OCI-LY7 (cell line): ENCODE measurements at regions not wholly inside any gene's neighbourhood (a gene's known extent, or its start where the extent isn't known, plus 50 kb on each side); places are given as distances from the start of the nearest gene placed in this dataset.

Source experiments
- BruUV-seq: library from RNA; stranded (reverse); fragments of 400-500 nt; replicated peaks from 2 replicates; lab custom pipeline; 2021; lab: Mats Ljungman, UMichigan
- CTCF ChIA-PET: fragments of 300-600 bp; sonication (Branson Sonifier 250); formaldehyde crosslinking; loops from one replicate; lab custom pipeline; 2022; ENCODE audit warnings: antibody characterized with exemption; ENCODE audit not compliant: unreplicated experiment; lab: Charles Lee
- POLR2A ChIA-PET: fragments of 300-600 bp; sonication (Branson Sonifier 250); formaldehyde crosslinking; loops from one replicate; lab custom pipeline; 2022; ENCODE audit warnings: antibody characterized with exemption; lab: Charles Lee
- DNase-seq: peaks from one replicate; pipeline ENCODE4 v3.0.0-alpha.2; 2015; ENCODE audit warnings: low spot score
- H2AFZ ChIP-seq: fragments of 200-600 bp; sonication (generic), shearing (Covaris generic); 2 replicates; pipeline ENCODE4 v1.6.1; 2014; ENCODE audit warnings: mild to moderate bottlenecking, antibody characterized with exemption, low read length, moderate library complexity
- H3K27ac ChIP-seq: fragments of 200-600 bp; sonication (generic); 2 replicates; pipeline ENCODE4 v1.5.1; 2014; ENCODE audit warnings: mixed run types, low read depth, mild to moderate bottlenecking, moderate library complexity, low read length, inconsistent platforms; ENCODE audit not compliant: poor library complexity, severe bottlenecking
- H3K36me3 ChIP-seq: fragments of 200-600 bp; sonication (generic); 2 replicates; pipeline ENCODE4 v1.6.1; 2014; ENCODE audit warnings: mild to moderate bottlenecking, antibody characterized with exemption, low read length, moderate library complexity, mixed read lengths; ENCODE audit not compliant: insufficient read depth
- H3K4me1 ChIP-seq: fragments of 200-600 bp; sonication (generic); 2 replicates; pipeline ENCODE4 v1.5.1; 2014; ENCODE audit warnings: mild to moderate bottlenecking, low read length; ENCODE audit not compliant: insufficient read depth, poor library complexity, severe bottlenecking
- H3K4me2 ChIP-seq: fragments of 200-600 bp; sonication (generic); 2 replicates; pipeline ENCODE4 v1.6.1; 2014; ENCODE audit warnings: mild to moderate bottlenecking, low read length
- H3K4me3 ChIP-seq: fragments of 200-600 bp; sonication (generic); 2 replicates; pipeline ENCODE4 v1.5.1; 2014; ENCODE audit warnings: mild to moderate bottlenecking, low read depth, low read length; ENCODE audit not compliant: poor library complexity, severe bottlenecking
- H3K79me2 ChIP-seq: fragments of 200-600 bp; sonication (generic); 2 replicates; pipeline ENCODE4 v1.6.1; 2016; ENCODE audit warnings: low read depth, mild to moderate bottlenecking, low read length, moderate library complexity, mixed read lengths; ENCODE audit not compliant: insufficient read depth
- H3K9me2 ChIP-seq: fragments of 200-600 bp; sonication (generic); 2 replicates; pipeline ENCODE4 v1.6.1; 2016; ENCODE audit warnings: mild to moderate bottlenecking, low read length, mixed read lengths; ENCODE audit not compliant: insufficient read depth
- H3K9me3 ChIP-seq: fragments of 200-600 bp; sonication (generic); 2 replicates; pipeline ENCODE4 v1.6.1; 2014; ENCODE audit warnings: mild to moderate bottlenecking, mixed run types, low read length, mixed read lengths
- H4K20me1 ChIP-seq: fragments of 200-600 bp; sonication (generic); 2 replicates; pipeline ENCODE4 v1.6.1; 2014; ENCODE audit warnings: mild to moderate bottlenecking, antibody characterized with exemption, low read length, moderate library complexity, mixed read lengths; ENCODE audit not compliant: insufficient read depth
- EZH2phosphoT487 ChIP-seq: fragments of 200-600 bp; sonication (generic); IDR thresholded peaks from 2 replicates; pipeline ENCODE4 v1.6.1; 2018; ENCODE audit warnings: low read depth, borderline replicate concordance, mild to moderate bottlenecking, mixed run types, antibody characterized with exemption, low read length, moderate library complexity, mixed read lengths
- intact Hi-C: fragments of 100-400 bp; cut with micrococcal nuclease; formaldehyde crosslinking; loops from one replicate; pipeline ENCODE4 v1.10.0; 2022; ENCODE audit not compliant: unreplicated experiment
- TF ChIP-seq, protein P1 (sequence below): fragments of 200-600 bp; sonication (generic); conservative IDR thresholded peaks from 2 replicates; pipeline ENCODE4 v1.5.1; 2014; ENCODE audit warnings: mild to moderate bottlenecking, antibody characterized with exemption, low read length, moderate library complexity, mixed read lengths

DNA sequence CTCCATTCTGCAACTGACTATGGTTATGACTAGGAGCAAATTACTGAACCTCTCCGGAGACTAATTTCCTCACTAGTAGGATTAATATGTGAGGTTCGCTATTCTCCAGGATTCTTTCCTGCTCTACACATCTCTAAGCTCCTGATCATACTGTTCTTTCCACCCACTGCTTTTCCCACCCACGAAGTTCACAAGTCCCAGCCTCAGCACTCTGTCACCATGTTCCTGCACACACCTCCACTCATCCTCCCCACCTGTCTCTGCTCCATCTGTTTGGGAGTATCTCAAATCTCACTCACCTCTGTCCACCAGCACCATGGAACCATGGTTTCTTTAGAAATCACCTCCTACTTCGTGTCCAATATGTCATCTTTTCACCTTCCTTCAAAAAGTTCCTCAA, 185.3 kb downstream of the LRATD1 start:
- H4K20me1 ChIP-seq: no peaks in the 10 kb centered on the region
- no peaks in the 10 kb centered on the region for H3K4me1 ChIP-seq
- no peaks in the 10 kb centered on the region for H3K9me2 ChIP-seq
- POLR2A ChIA-PET: interaction anchor here (0.7 kb wide), 1 partner anchor 173 kb away, joined by 3 read pairs; no protein-coding TSS in a partner anchor
- H3K4me2 ChIP-seq: no peak overlapping the region
- no TSS peak for BruUV-seq
- no peaks in the 10 kb centered on the region for H3K9me3 ChIP-seq
- no peak overlapping the region for H2AFZ ChIP-seq
- H3K4me3 ChIP-seq: no peak overlapping the region
- TF ChIP-seq EZH2phosphoT487: no peak
- TF ChIP-seq, protein P1, sequence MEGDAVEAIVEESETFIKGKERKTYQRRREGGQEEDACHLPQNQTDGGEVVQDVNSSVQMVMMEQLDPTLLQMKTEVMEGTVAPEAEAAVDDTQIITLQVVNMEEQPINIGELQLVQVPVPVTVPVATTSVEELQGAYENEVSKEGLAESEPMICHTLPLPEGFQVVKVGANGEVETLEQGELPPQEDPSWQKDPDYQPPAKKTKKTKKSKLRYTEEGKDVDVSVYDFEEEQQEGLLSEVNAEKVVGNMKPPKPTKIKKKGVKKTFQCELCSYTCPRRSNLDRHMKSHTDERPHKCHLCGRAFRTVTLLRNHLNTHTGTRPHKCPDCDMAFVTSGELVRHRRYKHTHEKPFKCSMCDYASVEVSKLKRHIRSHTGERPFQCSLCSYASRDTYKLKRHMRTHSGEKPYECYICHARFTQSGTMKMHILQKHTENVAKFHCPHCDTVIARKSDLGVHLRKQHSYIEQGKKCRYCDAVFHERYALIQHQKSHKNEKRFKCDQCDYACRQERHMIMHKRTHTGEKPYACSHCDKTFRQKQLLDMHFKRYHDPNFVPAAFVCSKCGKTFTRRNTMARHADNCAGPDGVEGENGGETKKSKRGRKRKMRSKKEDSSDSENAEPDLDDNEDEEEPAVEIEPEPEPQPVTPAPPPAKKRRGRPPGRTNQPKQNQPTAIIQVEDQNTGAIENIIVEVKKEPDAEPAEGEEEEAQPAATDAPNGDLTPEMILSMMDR: no peak
- intact Hi-C loops: no loop called here
- no peaks in the 10 kb centered on the region for H3K36me3 ChIP-seq
- H3K27ac ChIP-seq: no peak overlapping the region
- no peak for DNase-seq
- H3K79me2 ChIP-seq: no peaks in the 10 kb centered on the region
- CTCF ChIA-PET: no interaction called here

DNA sequence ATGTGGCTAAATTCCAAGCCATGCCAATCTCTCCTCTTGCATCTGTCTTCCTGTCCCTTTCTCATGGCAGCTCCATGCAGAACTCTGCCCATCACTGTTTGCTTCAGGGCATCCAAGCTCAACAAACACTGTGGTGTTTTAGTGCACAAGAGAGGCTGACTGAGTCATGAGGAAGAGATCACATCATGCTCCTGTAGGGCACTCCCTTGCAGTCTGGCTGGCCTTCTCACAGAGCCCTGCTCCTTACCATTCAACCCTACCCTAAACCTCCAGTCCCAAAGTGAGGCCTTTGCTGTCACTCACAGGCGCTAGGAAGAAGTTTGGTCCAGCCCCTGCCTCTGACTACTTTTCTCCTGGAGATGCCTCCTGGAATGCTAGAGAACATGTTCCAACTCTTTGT, 194.0 kb downstream of the LRATD1 start:
- H3K4me2 ChIP-seq: no peak overlapping the region
- H3K79me2 ChIP-seq: no peaks in the 10 kb centered on the region
- no peak overlapping the region for H3K4me3 ChIP-seq
- H2AFZ ChIP-seq: no peak overlapping the region
- intact Hi-C loops: no loop called here
- TF ChIP-seq EZH2phosphoT487: no peak
- TF ChIP-seq, protein P1: no peak
- no peaks in the 10 kb centered on the region for H3K9me2 ChIP-seq
- H3K27ac ChIP-seq: no peak overlapping the region
- no peaks in the 10 kb centered on the region for H4K20me1 ChIP-seq
- no peak for DNase-seq
- no peaks in the 10 kb centered on the region for H3K36me3 ChIP-seq
- POLR2A ChIA-PET: interaction anchor here (0.6 to 0.7 kb wide), 3 partner anchors 13 to 806 kb away, joined by 3 to 5 read pairs (median 3); no protein-coding TSS in a partner anchor
- H3K9me3 ChIP-seq: no peaks in the 10 kb centered on the region
- BruUV-seq: no TSS peak
- H3K4me1 ChIP-seq: no peaks in the 10 kb centered on the region
- CTCF ChIA-PET: no interaction called here

DNA sequence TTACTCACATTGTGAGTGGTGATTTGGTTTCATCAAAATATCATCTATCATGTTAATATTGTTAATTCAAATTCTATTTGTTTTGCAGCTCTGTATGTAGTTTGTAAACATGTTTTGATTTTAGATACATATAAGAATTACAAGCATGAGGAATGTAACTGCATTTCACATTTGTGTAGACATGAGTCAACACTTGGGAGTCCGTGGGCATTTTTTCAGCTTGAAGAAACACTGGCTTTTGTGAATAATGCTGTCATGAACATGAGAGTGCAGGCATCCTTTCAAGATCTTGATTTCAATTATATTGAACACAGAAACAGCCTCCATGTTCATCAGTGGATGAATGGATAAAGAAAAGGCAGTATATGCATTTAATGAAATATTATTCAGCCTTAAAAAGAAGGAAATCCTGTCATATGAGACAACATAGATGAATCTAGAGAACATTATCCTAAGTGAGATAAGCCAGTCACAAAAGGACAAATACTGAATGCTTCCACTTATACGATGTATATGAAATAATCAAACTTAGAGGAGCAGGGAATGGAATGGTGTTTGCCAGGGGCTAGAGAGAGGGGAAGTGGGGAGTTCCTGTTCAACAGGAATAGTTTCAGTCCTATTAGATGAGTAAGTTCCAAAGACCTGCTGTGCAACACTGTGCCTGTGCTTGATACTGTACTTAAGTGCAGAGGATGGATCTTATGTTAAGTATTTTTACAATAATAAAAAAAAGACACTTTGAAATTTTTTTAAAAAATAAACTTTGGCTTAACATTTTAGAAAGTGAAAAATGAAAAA, 194.9 kb downstream of the LRATD1 start:
- no peak overlapping the region for H3K4me3 ChIP-seq
- intact Hi-C loops: no loop called here

More for the DNA sequence above, 194.9 kb downstream of the LRATD1 start:
- BruUV-seq: no TSS peak
- Histone ChIP-seq H3K79me2 (no peaks in the 10 kb centered on the region), H3K27ac (no peak overlapping the region), H4K20me1 (no peaks in the 10 kb centered on the region), H2AFZ (no peak overlapping the region), H3K4me1 (no peaks in the 10 kb centered on the region), H3K4me2 (no peak overlapping the region), H3K9me2 (no peaks in the 10 kb centered on the region), H3K36me3 (no peaks in the 10 kb centered on the region), H3K9me3 (no peaks in the 10 kb centered on the region)
- ChIA-PET POLR2A (interaction anchor here (0.6 kb wide), 2 partner anchors 244 to 807 kb away, joined by 3 to 5 read pairs; no protein-coding TSS in a partner anchor), CTCF (no interaction called here)
- no peak for DNase-seq
- TF ChIP-seq EZH2phosphoT487: no peak
- TF ChIP-seq, protein P1: no peak
